Nephron progenitor cell (in vitro differentiated cells): ENCODE measurements at regions not wholly inside any gene's neighbourhood (a gene's known extent, or its start where the extent isn't known, plus 50 kb on each side); places are given as distances from the start of the nearest gene placed in this dataset.
"Not testable (repeated sequence)": the region's sequence is repeated elsewhere in the genome, so short reads cannot be mapped to it uniquely, and the experiment has no call there.

Experiments used
- DNase-seq: peaks from one replicate; pipeline ENCODE4 v3.0.0; 2021
- H3K27ac Mint-ChIP-seq: 2 replicates; pipeline ENCODE4 v1.8.0; 2021; ENCODE audit warnings: mild to moderate bottlenecking, moderate library complexity, mixed read lengths
- H3K27me3 Mint-ChIP-seq: 2 replicates; pipeline ENCODE4 v1.8.0; 2021; ENCODE audit warnings: mild to moderate bottlenecking, low read depth, mixed read lengths; ENCODE audit not compliant: poor library complexity
- H3K36me3 Mint-ChIP-seq: 2 replicates; pipeline ENCODE4 v1.8.0; 2021; ENCODE audit warnings: low read depth, mixed read lengths
- H3K4me1 Mint-ChIP-seq: 2 replicates; pipeline ENCODE4 v1.8.0; 2021; ENCODE audit warnings: mixed read lengths
- H3K4me3 Mint-ChIP-seq: 2 replicates; pipeline ENCODE4 v1.8.0; 2021; ENCODE audit warnings: mild to moderate bottlenecking, moderate library complexity, mixed read lengths
- H3K9me3 Mint-ChIP-seq: 2 replicates; pipeline ENCODE4 v1.8.0; 2021; ENCODE audit warnings: mild to moderate bottlenecking, moderate library complexity, mixed read lengths
- TF ChIP-seq, protein P1 (sequence below): fragments of 200-600 bp; sonication (generic); IDR thresholded peaks from 2 replicates; pipeline ENCODE4 v1.5.0; 2021; ENCODE audit warnings: antibody characterized with exemption

DNA sequence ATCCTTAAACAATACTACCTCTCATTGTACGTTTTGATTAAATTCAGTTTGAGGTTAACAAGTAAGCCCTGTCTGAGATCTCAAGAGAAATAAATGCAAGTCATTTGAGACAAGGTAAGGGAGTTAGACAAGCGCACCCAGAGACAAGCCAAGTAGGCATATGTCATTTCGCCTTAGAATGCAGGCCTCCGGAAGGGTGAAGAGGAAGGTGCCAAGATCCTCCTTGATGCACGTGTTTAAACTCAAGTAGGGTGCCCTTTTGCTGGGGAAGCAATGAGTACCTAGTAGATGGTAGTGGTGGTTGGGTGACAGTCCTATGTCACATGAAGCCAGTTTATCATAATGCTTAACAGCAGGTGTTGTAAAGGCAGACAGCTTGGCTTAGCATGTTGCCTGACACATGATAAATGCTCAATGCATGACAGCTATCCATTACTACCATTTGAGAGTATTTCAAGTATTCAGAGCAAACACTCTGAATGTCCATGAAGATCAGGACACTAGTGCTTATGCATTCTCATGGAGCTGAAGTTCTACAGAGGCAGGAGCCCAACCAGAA lies 415.9 kb downstream of the TMEM135 start:
- Mint-ChIP-seq H3K36me3 (no peaks in the 10 kb centered on the region), H3K4me1 (peaks cover 13% of the 10 kb centered on the region), H3K27me3 (no peaks in the 10 kb centered on the region), H3K27ac (no peak overlapping the region), H3K9me3 (no peaks in the 10 kb centered on the region), H3K4me3 (no peak overlapping the region)
- TF ChIP-seq, protein P1, sequence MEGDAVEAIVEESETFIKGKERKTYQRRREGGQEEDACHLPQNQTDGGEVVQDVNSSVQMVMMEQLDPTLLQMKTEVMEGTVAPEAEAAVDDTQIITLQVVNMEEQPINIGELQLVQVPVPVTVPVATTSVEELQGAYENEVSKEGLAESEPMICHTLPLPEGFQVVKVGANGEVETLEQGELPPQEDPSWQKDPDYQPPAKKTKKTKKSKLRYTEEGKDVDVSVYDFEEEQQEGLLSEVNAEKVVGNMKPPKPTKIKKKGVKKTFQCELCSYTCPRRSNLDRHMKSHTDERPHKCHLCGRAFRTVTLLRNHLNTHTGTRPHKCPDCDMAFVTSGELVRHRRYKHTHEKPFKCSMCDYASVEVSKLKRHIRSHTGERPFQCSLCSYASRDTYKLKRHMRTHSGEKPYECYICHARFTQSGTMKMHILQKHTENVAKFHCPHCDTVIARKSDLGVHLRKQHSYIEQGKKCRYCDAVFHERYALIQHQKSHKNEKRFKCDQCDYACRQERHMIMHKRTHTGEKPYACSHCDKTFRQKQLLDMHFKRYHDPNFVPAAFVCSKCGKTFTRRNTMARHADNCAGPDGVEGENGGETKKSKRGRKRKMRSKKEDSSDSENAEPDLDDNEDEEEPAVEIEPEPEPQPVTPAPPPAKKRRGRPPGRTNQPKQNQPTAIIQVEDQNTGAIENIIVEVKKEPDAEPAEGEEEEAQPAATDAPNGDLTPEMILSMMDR: no peak
- DNase-seq: no peak

- H3K4me1 Mint-ChIP-seq: peaks cover 13% of the 10 kb centered on the region
- DNase-seq, H3K36me3 Mint-ChIP-seq, H3K27me3 Mint-ChIP-seq, H3K27ac Mint-ChIP-seq, H3K4me3 Mint-ChIP-seq, H3K9me3 Mint-ChIP-seq: not testable (repeated sequence)
Observed at GRCh38 chr11:87452025-87452424, 414.3 kb downstream of the TMEM135 start.

DNA sequence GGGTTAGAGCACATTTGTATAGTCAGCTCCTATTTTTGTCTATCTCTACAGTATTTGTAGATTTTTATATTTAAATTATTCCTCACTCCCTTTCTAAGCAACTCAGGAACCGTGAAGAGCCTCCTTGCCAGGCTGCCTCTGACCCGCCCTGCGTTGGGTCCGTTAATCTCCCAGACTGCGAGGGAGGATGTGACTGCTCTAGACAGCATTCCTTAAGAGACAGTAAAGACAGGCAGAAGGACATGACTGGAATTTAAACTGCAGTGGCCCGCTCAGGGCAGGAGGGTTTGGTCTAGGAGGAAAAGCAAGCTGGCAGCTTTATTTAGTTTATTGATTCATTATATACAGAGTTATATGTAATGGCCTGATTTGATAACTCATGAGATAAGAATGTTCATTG lies 413.7 kb downstream of the TMEM135 start:
- Mint-ChIP-seq H3K27me3 (peaks cover 3% of the 10 kb centered on the region), H3K36me3 (no peaks in the 10 kb centered on the region), H3K4me1 (peaks cover 13% of the 10 kb centered on the region), H3K27ac (no peak overlapping the region), H3K9me3 (no peaks in the 10 kb centered on the region), H3K4me3 (no peak overlapping the region)
- DNase-seq: peak; percentile 46
- TF ChIP-seq, protein P1: no peak

- H3K36me3 Mint-ChIP-seq: no peaks in the 10 kb centered on the region
- H3K4me1 Mint-ChIP-seq: peaks cover 13% of the 10 kb centered on the region
- no peaks in the 10 kb centered on the region for H3K9me3 Mint-ChIP-seq
- TF ChIP-seq, protein P1: no peak
- no peak for DNase-seq
- H3K4me3 Mint-ChIP-seq: no peak overlapping the region
- H3K27ac Mint-ChIP-seq: no peak overlapping the region
- H3K27me3 Mint-ChIP-seq: peaks cover 6% of the 10 kb centered on the region
Observed at GRCh38 chr11:87447606-87448005, 409.9 kb downstream of the TMEM135 start.

- Mint-ChIP-seq H3K36me3 (no peaks in the 10 kb centered on the region), H3K4me1 (no peaks in the 10 kb centered on the region), H3K27me3 (peaks cover 6% of the 10 kb centered on the region), H3K9me3 (no peaks in the 10 kb centered on the region), H3K27ac (no peak overlapping the region), H3K4me3 (no peak overlapping the region)
- TF ChIP-seq, protein P1: no peak
- no peak for DNase-seq
Observed at GRCh38 chr11:87444993-87445392, 407.3 kb downstream of the TMEM135 start.

GRCh38 chr11:87443707-87444106 lies 406.0 kb downstream of the TMEM135 start:
- H3K4me1 Mint-ChIP-seq: no peaks in the 10 kb centered on the region
- H3K4me3 Mint-ChIP-seq: no peak overlapping the region
- no peak for DNase-seq
- H3K9me3 Mint-ChIP-seq: no peaks in the 10 kb centered on the region
- no peaks in the 10 kb centered on the region for H3K36me3 Mint-ChIP-seq
- H3K27me3 Mint-ChIP-seq: peaks cover 9% of the 10 kb centered on the region
- TF ChIP-seq, protein P1: no peak
- H3K27ac Mint-ChIP-seq: no peak overlapping the region
